NK-92 (cell line): ENCODE measurements at regions not wholly inside any gene's neighbourhood (a gene's known extent, or its start where the extent isn't known, plus 50 kb on each side); places are given as distances from the start of the nearest gene placed in this dataset.

Experiments
- DNase-seq: peaks from one replicate; lab custom pipeline; 2025; ENCODE audit not compliant: unreplicated experiment; lab: John Stamatoyannopoulos, UW

DNA sequence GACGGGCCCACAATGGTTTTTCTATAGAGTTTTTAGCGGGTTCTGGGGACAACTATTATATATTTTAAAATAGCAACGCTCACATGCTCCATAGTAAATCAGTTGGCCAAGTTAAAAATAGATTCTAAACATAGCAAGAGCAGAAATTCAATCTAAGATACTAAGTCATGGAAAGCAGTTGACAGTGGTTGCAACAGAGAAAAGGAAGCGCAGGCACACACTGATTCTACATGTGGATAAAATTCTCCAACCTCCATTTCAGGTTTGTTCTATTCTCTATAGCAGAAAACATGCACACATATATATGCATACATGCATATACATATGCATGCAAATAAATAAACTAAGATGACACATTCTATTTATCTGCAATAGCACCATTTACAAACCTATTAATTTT, 89.6 kb upstream of the HNRNPU start:
- DNase-seq, result no peak

DNA sequence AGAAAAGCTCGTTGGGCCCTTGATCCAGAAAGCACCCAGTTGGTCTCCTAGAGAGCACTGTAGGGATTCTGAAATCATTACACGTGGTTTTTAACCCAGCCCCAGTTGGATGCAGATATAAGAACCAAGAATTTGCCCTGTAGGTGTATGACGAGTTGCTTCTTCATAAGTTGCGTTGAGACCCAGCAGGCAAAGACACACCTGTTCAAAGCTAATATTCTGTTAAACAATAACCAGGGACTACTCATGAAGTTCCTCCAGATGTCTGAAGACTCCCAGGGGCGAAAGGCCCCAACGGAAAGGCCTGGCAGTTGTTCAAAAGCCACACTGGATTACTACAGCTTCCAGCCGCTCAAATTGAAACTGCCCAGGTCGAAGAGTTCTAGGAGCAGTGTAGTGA, 88.6 kb upstream of the HNRNPU start:
- DNase-seq, result no peak

DNA sequence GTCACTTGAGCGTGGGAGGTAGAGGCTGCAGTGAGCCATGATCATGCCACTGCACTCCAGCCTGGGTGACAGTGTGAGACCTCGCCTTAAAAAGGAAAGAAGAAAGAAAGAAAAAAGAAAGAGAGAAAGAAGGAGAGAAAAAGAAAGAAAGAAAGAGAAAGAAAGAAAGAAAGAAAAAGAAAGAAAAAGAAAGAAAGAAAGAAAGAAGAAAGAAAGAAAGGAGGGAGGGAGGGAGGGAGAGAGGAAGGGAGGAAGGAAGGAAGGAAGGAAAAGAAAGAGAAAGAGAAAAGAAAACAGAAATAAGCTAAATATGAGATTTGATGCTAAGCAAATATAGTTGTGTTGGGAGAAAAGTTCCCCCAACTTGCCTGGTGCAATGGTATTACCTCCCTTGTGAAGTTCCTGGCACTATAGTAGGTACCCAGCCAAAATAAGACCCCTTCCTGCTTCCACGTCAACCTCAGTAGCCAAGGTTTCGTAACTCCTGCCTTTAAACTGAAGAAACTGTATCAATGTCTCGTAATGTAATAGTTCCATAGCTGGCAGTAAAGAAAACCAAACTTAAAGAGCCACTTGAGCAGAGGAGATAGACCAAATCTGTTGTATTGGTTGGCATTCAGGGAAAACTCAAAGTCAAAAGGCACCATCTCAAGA, 88.1 kb upstream of the HNRNPU start:
- no peak for DNase-seq

DNA sequence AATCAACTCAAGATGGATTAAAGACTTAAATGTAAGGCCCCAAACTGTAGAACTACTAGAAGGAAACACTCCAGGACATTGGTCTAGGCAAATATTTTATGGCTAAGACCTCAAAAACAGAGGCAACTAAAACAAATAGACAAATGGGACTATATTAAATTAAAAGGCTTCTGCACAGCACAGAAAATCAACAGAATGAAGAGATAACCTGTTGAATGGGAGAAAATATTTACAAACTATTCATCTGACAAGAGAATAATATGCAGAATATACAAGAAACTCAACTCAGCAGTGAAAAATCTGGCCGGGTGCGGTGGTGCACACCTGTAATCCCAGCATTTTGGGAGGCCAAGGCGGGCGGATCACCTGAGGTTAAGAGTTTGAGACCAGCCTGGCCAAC, 84.1 kb upstream of the HNRNPU start:
- no peak for DNase-seq

DNA sequence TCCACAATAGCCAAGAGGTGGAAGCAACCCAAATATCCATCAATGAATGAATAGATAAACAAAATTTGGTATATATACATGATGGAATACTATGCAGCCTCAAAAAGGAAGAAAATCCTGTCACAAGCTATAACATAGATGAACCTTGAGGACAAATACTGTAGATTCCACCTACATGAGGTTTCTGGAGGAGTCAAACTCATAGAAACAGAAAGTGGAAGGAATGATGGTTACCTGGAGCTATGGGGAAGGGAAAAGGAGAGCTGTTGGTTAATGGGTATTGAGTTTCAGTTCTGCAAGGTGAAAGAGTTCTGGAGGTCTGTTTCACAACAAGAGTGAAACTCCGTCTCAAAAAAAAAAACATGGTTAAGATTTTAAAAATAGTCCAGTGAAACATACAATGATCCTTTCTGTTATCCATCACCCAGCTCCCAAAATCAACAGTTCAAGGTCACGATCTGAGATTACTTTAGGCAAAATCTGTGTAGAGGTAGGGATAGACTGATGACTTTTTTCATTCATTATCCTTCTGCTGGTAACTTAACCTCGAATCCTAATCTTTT, 80.8 kb upstream of the HNRNPU start:
- no peak for DNase-seq

DNA sequence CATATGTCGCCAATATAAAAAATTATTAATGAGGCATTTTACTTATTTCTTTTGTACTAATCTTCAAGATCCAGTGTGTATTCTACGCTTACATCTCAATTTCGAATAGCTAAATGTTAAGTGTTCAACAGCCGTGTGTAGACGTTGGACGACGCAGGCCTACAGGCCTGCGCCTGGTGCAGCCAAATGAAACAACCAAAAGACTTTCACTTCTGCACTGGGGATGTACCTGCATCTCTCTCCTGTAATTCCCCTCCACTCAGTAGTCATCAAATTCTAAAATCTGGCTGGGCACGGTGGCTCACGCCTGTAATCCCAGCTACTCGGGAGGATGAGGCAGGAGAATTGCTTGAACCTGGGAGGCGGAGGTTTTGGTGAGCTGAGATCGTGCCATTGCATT, 76.8 kb upstream of the HNRNPU start:
- DNase-seq, result no peak

DNA sequence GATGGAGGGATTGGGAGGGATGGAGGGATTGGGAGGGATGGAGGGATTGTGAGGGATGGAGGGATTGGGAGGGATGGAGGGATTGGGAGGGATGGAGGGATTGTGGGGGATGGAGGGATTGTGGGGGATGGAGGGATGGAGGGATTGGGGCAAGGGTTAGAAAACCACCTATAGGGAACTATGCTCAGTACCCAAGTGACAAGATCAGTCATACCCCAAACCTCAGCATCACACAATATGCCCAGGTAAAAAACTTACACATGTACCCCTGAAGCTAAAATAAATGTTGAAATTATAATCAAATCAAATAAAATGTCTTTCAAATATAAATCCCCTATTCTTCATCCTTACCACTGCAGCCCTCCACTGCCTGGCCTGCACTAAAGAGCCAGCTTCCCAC, 72.8 kb upstream of the HNRNPU start:
- DNase-seq, result no peak

DNA sequence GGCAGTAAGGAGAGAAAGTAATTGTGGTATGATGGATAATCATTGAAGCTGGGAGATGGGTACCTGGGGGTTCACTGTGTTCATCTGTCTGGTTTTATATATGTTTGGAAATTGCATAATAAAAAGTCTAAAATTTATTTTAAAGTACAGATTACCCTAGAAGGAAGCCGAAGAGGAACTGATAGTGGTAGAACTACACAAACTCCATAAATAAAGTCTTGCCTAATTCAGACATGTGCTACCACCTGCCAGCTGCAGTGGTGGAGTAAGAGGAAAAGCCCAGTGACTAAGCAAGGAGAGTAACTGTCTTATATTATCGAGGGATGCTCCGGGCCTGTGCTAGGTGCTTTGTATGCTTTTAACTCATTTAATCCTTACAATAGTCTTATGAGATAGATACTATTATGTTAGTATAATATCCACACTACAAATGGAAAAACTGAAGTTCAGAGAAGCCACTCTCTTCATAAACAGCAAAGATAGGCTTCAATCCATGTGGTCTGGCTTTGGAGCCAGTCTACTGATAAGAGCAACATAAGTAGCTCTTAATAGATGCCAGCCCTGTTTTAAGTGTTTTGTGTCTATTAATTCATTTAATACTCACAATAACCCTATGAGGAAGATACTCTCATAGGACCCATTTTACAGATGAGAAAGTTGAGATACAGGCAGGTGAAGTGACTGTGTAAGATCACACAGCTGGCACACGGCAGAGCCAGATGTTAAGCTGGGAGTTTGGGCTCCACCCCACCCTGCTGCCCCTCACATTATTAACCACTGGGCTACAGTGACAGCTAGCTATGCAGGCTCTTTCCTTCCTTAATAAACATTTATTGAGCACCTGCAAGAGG, 56.8 kb upstream of the HNRNPU start:
- no peak for DNase-seq

DNA sequence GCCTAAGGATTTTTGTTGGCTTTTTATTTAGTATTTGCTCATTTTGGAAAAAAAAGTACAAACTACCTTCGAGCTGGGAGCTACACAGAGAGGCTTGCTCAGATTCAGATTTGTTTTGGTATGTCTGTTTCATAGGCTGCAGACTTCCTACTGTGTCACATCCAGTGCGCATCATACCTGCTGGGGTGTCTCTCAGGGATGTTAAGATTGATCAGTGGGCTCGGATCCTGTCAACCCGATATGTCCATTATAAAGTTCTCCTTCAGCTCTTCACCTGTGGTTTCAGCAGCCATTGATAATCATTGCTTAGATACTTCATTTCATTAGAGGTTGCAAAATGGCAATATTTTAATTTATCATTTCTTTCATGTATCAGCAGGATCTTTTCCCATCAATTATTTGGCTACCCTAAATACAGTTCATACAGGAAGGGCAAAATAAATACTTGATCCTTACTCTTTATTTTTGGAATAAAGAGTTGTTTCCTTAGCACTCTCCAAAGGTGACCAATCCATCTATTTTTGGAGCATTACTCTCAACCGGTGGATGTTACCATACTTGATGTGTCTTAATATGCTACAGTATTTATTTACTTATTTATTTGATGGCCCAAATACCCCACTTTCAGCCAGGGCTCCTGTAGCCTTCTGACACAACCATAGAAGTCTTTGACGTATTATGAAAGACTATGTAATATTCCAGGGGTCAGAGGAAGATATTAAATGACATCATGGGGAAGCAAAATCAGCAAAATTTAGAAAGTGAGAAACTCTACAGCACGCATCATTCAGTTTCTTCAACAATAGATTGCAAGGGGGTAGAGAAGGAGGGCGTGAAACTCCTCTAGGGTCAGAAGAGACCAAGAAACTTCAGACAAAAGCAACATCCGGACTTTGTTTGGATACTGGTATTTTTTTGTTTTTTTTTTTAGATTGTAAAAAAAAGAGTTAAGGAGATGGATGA, 55.3 kb upstream of the HNRNPU start:
- DNase-seq, result no peak

DNA sequence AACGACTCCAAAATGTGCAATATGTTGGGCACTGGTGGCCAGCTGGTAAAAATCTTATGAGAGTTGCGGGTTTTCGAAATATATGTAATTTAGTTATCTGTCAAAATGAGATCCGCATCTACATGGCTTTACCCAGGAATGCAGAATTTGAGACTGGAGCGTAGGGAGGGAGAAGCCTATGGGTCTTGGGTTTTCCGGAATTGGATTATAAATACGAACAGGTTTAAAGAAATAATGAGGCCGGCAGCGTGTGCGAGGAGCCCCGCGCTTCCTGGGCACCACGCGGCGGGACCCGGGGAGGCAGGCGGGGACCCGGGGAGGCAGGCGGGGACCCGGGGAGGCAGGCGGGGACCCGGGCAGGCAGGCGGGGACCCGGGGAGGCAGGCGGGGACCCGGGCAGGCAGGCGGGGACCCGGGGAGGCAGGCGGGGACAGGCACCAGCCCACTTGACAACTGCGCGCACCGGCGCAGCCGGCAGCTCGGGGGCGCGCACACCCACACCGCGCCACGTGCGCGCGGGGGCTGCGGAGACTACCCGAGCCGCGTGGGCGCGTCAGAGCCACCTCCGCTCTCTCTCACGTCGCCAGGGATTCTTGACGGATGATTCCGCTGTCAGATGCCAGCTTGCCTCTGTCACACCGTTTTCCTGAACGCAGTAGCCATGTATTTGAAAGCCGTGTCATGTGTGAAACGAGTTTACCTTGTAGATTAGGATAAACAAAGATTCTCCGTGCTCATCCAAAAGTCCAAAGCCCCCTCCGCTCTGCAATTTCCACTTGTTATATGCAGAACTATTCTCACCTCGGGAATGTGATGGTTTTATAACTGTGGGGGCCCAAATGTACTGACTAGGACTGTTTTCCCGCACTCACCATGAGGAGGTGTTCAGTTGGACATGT, 54.3 kb upstream of the HNRNPU start:
- DNase-seq, result no peak

DNA sequence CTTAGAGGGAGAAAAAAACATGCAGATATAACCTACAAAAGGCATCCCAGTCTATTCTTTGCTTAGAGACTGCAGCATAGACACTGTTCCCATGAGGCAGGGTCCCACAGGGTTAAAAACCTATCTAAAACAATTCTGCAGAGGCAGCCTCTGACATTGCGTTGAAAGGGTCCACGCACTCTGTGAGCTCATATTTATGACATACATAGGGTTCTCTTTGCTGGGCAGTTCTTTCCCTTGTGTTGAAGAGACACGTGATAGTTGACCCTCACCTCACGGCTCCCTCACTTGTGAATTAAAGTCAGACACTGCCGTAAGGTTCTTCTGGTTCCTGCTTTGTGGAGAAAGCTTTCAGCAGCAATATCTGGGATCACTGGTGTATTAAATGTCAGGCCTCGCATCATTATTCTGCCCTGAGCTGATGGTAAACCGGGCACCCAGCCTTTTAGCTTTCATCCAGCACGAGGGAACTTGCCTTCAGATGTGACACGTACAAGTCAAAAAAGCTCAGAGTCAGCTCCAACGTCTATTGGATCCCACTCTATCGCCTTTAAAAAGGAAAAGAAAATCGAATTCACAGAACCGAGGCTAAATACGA, 52.8 kb upstream of the HNRNPU start:
- DNase-seq, result no peak

DNA sequence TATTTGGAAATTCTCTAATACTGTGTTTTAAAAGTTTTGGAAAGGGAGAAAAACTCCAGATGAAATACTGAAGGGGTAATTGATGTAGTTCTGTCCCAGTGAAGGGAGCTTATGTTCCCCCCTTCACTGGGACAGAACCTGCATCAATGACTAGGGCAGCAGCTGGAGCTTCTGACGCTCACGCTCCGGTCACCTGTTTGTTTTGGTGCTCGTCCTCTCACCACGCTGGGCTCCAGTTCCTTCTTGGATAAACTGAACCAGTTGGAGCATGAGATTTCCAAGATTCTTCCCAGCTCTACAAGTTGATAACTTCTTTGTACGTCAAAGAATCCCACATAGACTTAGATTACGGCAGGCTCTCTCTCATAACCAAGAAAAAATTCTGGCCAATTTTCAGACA, 51.4 kb upstream of the HNRNPU start:
- DNase-seq, result no peak

DNA sequence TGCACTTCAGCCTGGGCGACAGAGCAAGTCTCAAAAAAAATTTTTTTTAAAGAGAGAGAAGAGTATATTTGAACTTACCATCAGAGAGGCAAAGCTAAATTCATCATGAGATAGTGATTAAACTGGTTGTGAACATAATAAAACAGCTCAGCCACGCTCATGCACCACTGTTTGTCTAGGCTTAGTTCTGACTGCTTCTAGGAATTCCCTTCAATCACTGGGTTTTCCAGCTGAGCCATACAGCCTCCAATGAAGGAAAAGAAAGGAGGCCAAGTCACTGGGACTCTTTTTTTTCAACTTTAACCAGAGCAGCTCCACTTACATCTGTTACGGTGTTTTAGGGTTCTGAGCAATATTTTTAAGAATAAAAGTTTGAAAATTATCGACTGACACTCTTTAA, 50.4 kb upstream of the HNRNPU start:
- no peak for DNase-seq
